Upper lobe of left lung (tissue), 6 donors: ENCODE measurements at regions not wholly inside any gene's neighbourhood (a gene's known extent, or its start where the extent isn't known, plus 50 kb on each side); places are given as distances from the start of the nearest gene placed in this dataset.
A peak's percentile ranks its signal among the peaks of the same experiment; 100 is the strongest.

Experiments
- ATAC-seq, 2 donors: fragments of 200-7000 bp; cut with Tn5 transposase; one replicate each; pipeline ENCODE4 v1.9.1; 2022; ENCODE audit warnings: mild to moderate bottlenecking in 2 of 2, moderate library complexity in 2 of 2; ENCODE audit not compliant: low FRiP score in 2 of 2
- DNase-seq, 2 donors: peaks; one replicate each; pipeline ENCODE4 v3.0.0-alpha.2; 2019 to 2020
- H3K27ac ChIP-seq, 4 donors: fragments of 200-600 bp; sonication (generic); one replicate each; pipeline ENCODE4 v1.5.1; 2016 to 2019
- H3K27me3 ChIP-seq, 4 donors: fragments of 200-600 bp; sonication (generic); one replicate each; pipeline ENCODE4 v1.5.1; 2017 to 2019
- H3K36me3 ChIP-seq, 4 donors: fragments of 200-600 bp; sonication (generic); one replicate each; pipeline ENCODE4 v1.5.1; 2016 to 2019
- H3K4me1 ChIP-seq, 4 donors: fragments of 200-600 bp; sonication (generic); one replicate each; pipeline ENCODE4 v1.5.1; 2018 to 2019
- H3K4me3 ChIP-seq, 4 donors: fragments of 200-600 bp; sonication (generic); one replicate each; pipeline ENCODE4 v1.5.1; 2017 to 2019; ENCODE audit warnings: mild to moderate bottlenecking in 2 of 4, moderate library complexity in 1 of 4
- H3K9me3 ChIP-seq, 4 donors: fragments of 200-600 bp; sonication (generic); one replicate each; pipeline ENCODE4 v1.5.1; 2018 to 2019
- EP300 ChIP-seq, 4 donors: sonication (generic); formaldehyde crosslinking; IDR thresholded peaks; one replicate each; pipeline ENCODE4 v1.5.1; 2017; ENCODE audit warnings: antibody characterized with exemption in 4 of 4, control low read depth in 2 of 4
- POLR2A ChIP-seq, 4 donors: fragments of 450-650 bp; IDR thresholded peaks; one replicate each; pipeline ENCODE4 v1.5.1; 2016 to 2017; ENCODE audit warnings: antibody characterized with exemption in 4 of 4, mild to moderate bottlenecking in 2 of 4
- POLR2AphosphoS5 ChIP-seq, 2 donors: sonication (generic); formaldehyde crosslinking; IDR thresholded peaks; one replicate each; pipeline ENCODE4 v1.5.1; 2017; ENCODE audit warnings: antibody characterized with exemption in 2 of 2
- WGBS, 2 donors: methylation state at CpG; one replicate each; pipeline ENCODE4 v1.1.5; 2017 to 2018; 5-methylcytosine and 5-hydroxymethylcytosine counted together
- TF ChIP-seq, protein P1 (sequence below), 6 experiments: fragments of 450-650 bp in 4 of 6; fragments of 200-600 bp in 2 of 6; sonication (generic) in 2 of 6; IDR thresholded peaks; one replicate each; pipeline ENCODE4 v1.5.1; 2016 to 2019; ENCODE audit warnings: antibody characterized with exemption in 6 of 6
- donor health status: DM: no; HTN: no; CAD: no; lungs with moderate emphysema.
- donor health status: DM: no; HTN: yes; CAD: no; lungs with severe emphysema.

DNA sequence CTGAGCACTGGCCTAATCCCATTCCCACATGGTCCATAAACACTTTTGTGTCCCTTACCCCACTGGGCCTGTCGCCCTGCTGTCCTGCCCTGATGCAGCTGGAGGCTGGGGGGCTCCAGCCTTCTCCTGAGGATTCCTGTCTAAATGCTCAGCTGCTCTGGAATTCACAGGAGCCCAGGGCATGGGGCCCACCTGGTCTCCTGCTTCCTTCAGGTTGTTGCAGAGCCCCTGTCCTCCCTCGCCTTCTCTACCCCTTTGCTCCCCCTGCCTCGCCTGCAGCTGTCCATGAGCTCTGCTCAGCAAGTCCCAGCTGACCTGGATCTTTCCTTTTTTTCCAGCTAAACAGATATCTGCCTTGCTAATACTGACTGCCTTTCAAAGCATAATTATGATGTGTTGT, 286.9 kb downstream of the XXYLT1 start:
- TF ChIP-seq POLR2AphosphoS5 (IDR thresholded peaks at IDR 0.05), result no peak
- no peak for TF ChIP-seq POLR2A (IDR thresholded peaks at IDR 0.05)
- TF ChIP-seq EP300 (IDR thresholded peaks at IDR 0.05), result no peak
- TF ChIP-seq, protein P1, sequence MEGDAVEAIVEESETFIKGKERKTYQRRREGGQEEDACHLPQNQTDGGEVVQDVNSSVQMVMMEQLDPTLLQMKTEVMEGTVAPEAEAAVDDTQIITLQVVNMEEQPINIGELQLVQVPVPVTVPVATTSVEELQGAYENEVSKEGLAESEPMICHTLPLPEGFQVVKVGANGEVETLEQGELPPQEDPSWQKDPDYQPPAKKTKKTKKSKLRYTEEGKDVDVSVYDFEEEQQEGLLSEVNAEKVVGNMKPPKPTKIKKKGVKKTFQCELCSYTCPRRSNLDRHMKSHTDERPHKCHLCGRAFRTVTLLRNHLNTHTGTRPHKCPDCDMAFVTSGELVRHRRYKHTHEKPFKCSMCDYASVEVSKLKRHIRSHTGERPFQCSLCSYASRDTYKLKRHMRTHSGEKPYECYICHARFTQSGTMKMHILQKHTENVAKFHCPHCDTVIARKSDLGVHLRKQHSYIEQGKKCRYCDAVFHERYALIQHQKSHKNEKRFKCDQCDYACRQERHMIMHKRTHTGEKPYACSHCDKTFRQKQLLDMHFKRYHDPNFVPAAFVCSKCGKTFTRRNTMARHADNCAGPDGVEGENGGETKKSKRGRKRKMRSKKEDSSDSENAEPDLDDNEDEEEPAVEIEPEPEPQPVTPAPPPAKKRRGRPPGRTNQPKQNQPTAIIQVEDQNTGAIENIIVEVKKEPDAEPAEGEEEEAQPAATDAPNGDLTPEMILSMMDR (IDR thresholded peaks at IDR 0.05), result no peak
- H3K27ac ChIP-seq, result no peak overlapping the region
- no peaks in the 10 kb centered on the region for H3K9me3 ChIP-seq
- DNase-seq (no peak), ATAC-seq (no peak)
- no peak overlapping the region for H3K4me3 ChIP-seq
- H3K4me1 ChIP-seq, result peaks cover 9 to 16% (median 14%) of the 10 kb centered on the region in 4 donors
- no peaks in the 10 kb centered on the region for H3K36me3 ChIP-seq
- H3K27me3 ChIP-seq, result no peaks in the 10 kb centered on the region
- WGBS, 2 donors, result 84 to 96% methylated on average over 3 of the region's 3 CpGs

- Histone ChIP-seq H3K4me3 (peak overlapping the region in 3 of 4 donors; percentile 29 to 32 (median 31)), H3K36me3 (no peaks in the 10 kb centered on the region), H3K27ac (no peak overlapping the region), H3K4me1 (peaks cover 9 to 16% (median 14%) of the 10 kb centered on the region in 4 donors), H3K9me3 (no peaks in the 10 kb centered on the region), H3K27me3 (no peaks in the 10 kb centered on the region)
- 70 to 77% methylated on average over 3 to 6 of the region's 9 CpGs for WGBS, 2 donors
- peak; percentile 4 to 25 for ATAC-seq
- TF ChIP-seq, protein P1 (IDR thresholded peaks at IDR 0.05), result no peak
- TF ChIP-seq POLR2A (IDR thresholded peaks at IDR 0.05) (no peak), POLR2AphosphoS5 (IDR thresholded peaks at IDR 0.05) (no peak), EP300 (IDR thresholded peaks at IDR 0.05) (no peak)
- DNase-seq, result no peak
Observed at GRCh38 chr3:194984622-194985021, 286.3 kb downstream of the XXYLT1 start.

GRCh38 chr3:194985031-194985578, 285.9 kb downstream of the XXYLT1 start:
- Histone ChIP-seq H3K27me3 (no peaks in the 10 kb centered on the region), H3K9me3 (no peaks in the 10 kb centered on the region), H3K4me3 (peak overlapping the region in 3 of 4 donors; percentile 29 to 32 (median 31)), H3K27ac (no peak overlapping the region), H3K36me3 (no peaks in the 10 kb centered on the region), H3K4me1 (peaks cover 9 to 16% (median 14%) of the 10 kb centered on the region in 4 donors)
- DNase-seq, result peak; percentile 74 to 88
- 33 to 63% methylated on average over 3 to 21 of the region's 33 CpGs for WGBS, 2 donors
- TF ChIP-seq, protein P1 (IDR thresholded peaks at IDR 0.05), result peak in 1 of 6 experiments; percentile 33
- no peak for TF ChIP-seq EP300 (IDR thresholded peaks at IDR 0.05)
- peak; percentile 71 to 84 for ATAC-seq

DNA sequence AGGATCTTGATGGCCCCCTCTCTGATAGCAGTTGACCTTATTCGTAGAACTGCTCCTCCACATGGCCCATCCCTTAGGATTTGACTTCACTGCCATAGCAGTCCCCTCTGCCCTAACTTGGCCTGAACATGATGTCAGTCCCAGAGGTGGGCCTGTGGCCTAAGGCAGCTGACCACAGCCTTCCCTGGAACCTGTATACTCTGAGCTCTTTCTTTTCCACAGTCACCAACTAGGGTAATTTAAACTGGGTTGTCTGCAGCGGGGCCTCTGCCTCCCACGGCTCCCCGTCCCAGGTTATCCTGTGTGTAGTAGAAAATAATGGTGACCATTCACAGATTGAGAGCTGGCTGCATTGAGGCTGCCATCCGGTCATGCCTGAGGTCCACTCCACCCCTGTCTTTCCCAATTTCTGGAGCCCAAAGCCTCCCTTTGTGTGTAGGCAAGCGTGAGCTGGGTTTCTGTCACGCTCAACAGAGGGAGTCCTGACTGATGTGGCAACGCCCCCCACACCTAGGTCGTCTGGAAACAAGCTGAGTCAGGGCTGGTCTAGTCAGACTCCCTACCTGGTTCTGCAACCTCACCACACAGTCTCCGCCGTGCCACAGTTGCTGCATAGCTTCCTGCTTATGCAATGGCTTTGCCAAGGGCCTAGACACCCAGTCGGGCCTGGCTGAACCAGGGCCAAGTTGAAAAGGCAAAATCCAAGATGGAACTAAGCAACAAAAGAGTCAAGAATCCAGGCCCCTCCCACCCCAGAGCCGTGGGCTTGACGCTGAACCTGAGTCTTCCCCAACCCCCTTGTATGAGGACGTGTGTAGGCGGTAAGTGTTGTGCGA, 284.5 kb downstream of the XXYLT1 start:
- TF ChIP-seq POLR2AphosphoS5 (IDR thresholded peaks at IDR 0.05), result peak in 1 of 2 donors; percentile 11
- TF ChIP-seq, protein P1 (IDR thresholded peaks at IDR 0.05), result no peak
- Histone ChIP-seq H3K36me3 (no peaks in the 10 kb centered on the region), H3K27me3 (no peaks in the 10 kb centered on the region), H3K4me3 (no peak overlapping the region), H3K9me3 (no peaks in the 10 kb centered on the region), H3K27ac (no peak overlapping the region), H3K4me1 (peaks cover 9 to 16% (median 14%) of the 10 kb centered on the region in 4 donors)
- ATAC-seq (no peak), DNase-seq (peak in 1 of 2 donors; percentile 53)
- 65 to 76% methylated on average over 14 to 17 of the region's 17 CpGs for WGBS, 2 donors
